T-helper 1 cell treated with Interleukin-12 subunit alpha and Interleukin-12 subunit beta and Interleukin-4 antibody, amounts not matched to agents 30 ng/mL and 1 ng/mL, for 36 hours (primary cell): ENCODE measurements at regions not wholly inside any gene's neighbourhood (a gene's known extent, or its start where the extent isn't known, plus 50 kb on each side); places are given as distances from the start of the nearest gene placed in this dataset.

Experiments used
- intact Hi-C: fragments of 100-400 bp; cut with micrococcal nuclease; formaldehyde crosslinking; loops from one replicate; pipeline ENCODE4 v1.15.1; 2024

- intact Hi-C loops, result no loop called here
Observed at GRCh38 chr10:83927166-83927565, 212.1 kb upstream of the GHITM start.

- intact Hi-C loops, result no loop called here
Observed at GRCh38 chr10:83929399-83929798, 209.9 kb upstream of the GHITM start.

- intact Hi-C loops, result no loop called here
Observed at GRCh38 chr10:83931669-83932068, 207.6 kb upstream of the GHITM start.

- intact Hi-C loops, result no loop called here
Observed at GRCh38 chr10:83932245-83932644, 207.1 kb upstream of the GHITM start.

- intact Hi-C loops, result no loop called here
Observed at GRCh38 chr10:83934062-83934461, 205.2 kb upstream of the GHITM start.

GRCh38 chr10:83934641-83935338 is 204.5 kb upstream of the GHITM start:
- intact Hi-C loops, result no loop called here

- intact Hi-C loops, result no loop called here
Observed at GRCh38 chr10:83935339-83935736, 204.0 kb upstream of the GHITM start.

GRCh38 chr10:83935911-83936310 is 203.4 kb upstream of the GHITM start:
- intact Hi-C loops, result no loop called here

- intact Hi-C loops, result no loop called here
Observed at GRCh38 chr10:83937161-83937560, 202.1 kb upstream of the GHITM start.

- intact Hi-C loops, result no loop called here
Observed at GRCh38 chr10:83937826-83938225, 201.5 kb upstream of the GHITM start.

- intact Hi-C loops, result no loop called here
Observed at GRCh38 chr10:83941189-83941588, 198.1 kb upstream of the GHITM start.

- intact Hi-C loops, result no loop called here
Observed at GRCh38 chr10:83942410-83942809, 196.9 kb upstream of the GHITM start.

GRCh38 chr10:83943049-83943448 is 196.3 kb upstream of the GHITM start:
- intact Hi-C loops, result no loop called here

GRCh38 chr10:83943920-83944319 is 195.4 kb upstream of the GHITM start:
- intact Hi-C loops, result no loop called here

- intact Hi-C loops, result no loop called here
Observed at GRCh38 chr10:83945982-83946718, 193.2 kb upstream of the GHITM start.

GRCh38 chr10:83952314-83952713 is 187.0 kb upstream of the GHITM start:
- intact Hi-C loops, result no loop called here

GRCh38 chr10:83953589-83953988 is 185.7 kb upstream of the GHITM start:
- intact Hi-C loops, result no loop called here

GRCh38 chr10:83954193-83954799 is 185.0 kb upstream of the GHITM start:
- intact Hi-C loops, result no loop called here

GRCh38 chr10:83955406-83955805 is 183.9 kb upstream of the GHITM start:
- intact Hi-C loops, result no loop called here

- intact Hi-C loops, result no loop called here
Observed at GRCh38 chr10:83957168-83957947, 182.0 kb upstream of the GHITM start.

GRCh38 chr10:83959328-83959727 is 180.0 kb upstream of the GHITM start:
- intact Hi-C loops, result no loop called here

- intact Hi-C loops, result no loop called here
Observed at GRCh38 chr10:83960125-83960524, 179.2 kb upstream of the GHITM start.
